AG04449 (cell line): ENCODE measurements at regions not wholly inside any gene's neighbourhood (a gene's known extent, or its start where the extent isn't known, plus 50 kb on each side); places are given as distances from the start of the nearest gene placed in this dataset.

ENCODE experiments used
- CTCF ChIA-PET: fragments of 350-600 bp; formaldehyde crosslinking; extraction: SDS; loops from one replicate; lab custom pipeline; 2021; ENCODE audit warnings: antibody characterized with exemption; lab: Yijun Ruan, JAX
- POLR2A ChIA-PET: fragments of 400-600, 350-600 bp; formaldehyde crosslinking; extraction: SDS; loops from one replicate; lab custom pipeline; 2020; ENCODE audit warnings: antibody characterized with exemption, inconsistent platforms; lab: Yijun Ruan, JAX
- DNase-seq: peaks from one replicate; pipeline ENCODE4 v3.0.0-alpha.2; 2010; ENCODE audit warnings: low read depth, low spot score
- H3K4me3 ChIP-seq: 2 replicates; pipeline ENCODE4 v1.5.1; 2011; ENCODE audit warnings: low read depth, mild to moderate bottlenecking, control low read depth, low read length
- CTCF ChIP-seq: IDR thresholded peaks from one replicate; pipeline ENCODE4 v1.5.1; 2011; ENCODE audit warnings: mild to moderate bottlenecking, moderate library complexity, low read length, control low read depth, inconsistent platforms; ENCODE audit not compliant: insufficient read depth; ENCODE audit errors: missing control alignments

DNA sequence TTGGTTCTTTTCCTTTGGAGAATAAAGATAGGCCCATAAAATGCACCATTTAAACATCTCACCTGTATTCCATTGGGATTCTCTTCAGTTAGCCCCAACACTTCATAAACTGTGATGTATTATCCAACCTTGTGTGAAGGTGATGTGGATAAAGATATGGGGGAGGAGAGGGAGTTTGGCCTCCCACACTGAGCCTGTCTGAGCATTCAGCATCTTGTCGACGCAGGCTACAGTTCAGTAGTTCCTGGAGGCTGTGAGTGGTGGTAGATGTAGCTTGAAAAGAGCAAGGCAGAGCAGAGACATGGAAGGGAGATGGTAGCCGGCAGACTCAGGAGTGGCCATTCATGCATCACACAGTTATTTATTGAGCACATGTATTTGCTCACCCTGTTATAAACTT lies 292.4 kb upstream of the PITX2 start:
- TF ChIP-seq CTCF, result no peak
- CTCF ChIA-PET, result no interaction called here
- POLR2A ChIA-PET, result no interaction called here
- no peak for DNase-seq
- H3K4me3 ChIP-seq, result no peak overlapping the region

GRCh38 chr4:110916505-110916904 lies 293.6 kb upstream of the PITX2 start:
- POLR2A ChIA-PET, result no interaction called here

DNA sequence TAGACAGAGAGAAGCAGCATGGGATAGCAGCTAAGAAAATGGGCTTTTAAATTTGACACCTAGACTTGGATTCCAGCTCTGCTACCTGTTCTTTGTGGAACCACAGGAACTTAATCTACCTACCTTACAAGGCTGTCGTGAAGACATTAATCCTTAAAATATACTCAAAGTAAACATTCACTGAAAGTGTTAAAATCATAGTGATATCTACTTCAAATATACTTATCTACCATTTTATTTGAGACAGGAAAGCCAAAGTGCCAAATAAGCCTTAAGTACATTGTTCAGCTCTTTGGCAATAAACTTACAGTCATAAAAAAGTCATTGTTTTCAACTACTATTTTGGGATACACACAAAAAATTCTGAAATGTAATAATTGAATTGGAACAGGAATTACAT lies 295.0 kb upstream of the PITX2 start:
- H3K4me3 ChIP-seq, result no peak overlapping the region
- ChIA-PET CTCF (no interaction called here), POLR2A (no interaction called here)
- no peak for DNase-seq
- no peak for TF ChIP-seq CTCF

More at GRCh38 chr4:110916505-110916904, 293.6 kb upstream of the PITX2 start:
- DNase-seq, result no peak
- no peak for TF ChIP-seq CTCF
- H3K4me3 ChIP-seq, result no peak overlapping the region
- CTCF ChIA-PET, result no interaction called here

GRCh38 chr4:110920990-110921389 lies 298.1 kb upstream of the PITX2 start:
- CTCF ChIA-PET, result no interaction called here
- DNase-seq, result no peak
- no peak overlapping the region for H3K4me3 ChIP-seq
- POLR2A ChIA-PET, result no interaction called here
- TF ChIP-seq CTCF, result no peak

- DNase-seq, result no peak
- no peak overlapping the region for H3K4me3 ChIP-seq
- POLR2A ChIA-PET, result no interaction called here
- CTCF ChIA-PET, result no interaction called here
- no peak for TF ChIP-seq CTCF
Observed at GRCh38 chr4:110924761-110925160, 301.9 kb upstream of the PITX2 start.

DNA sequence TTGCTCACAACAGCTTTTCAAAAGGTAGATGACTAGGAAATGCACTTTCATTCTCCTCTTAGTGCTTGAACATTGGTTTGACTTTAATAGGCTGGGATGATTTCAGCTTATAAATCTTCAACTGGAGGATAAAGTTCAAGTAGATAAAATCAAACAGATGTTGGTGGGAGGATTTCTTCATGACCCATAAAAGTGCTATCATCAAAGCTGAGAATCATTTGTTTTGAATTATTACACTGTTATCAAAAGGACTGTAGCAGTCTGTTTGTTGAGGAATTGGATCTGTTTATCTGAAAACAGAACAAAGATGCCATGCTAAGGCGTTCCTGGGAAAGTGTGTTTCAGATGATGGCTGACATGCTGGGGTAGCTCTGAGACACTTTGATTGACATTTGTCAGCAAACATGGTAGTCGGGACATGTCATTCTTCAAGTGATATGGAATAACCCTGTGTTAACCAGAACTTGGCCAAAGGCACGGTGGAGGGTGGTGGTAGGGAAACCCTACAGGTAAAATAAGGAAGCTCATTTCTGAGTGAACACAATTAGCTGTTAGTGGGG lies 304.0 kb upstream of the PITX2 start:
- CTCF ChIA-PET, result no interaction called here
- TF ChIP-seq CTCF, result no peak

More for the DNA sequence above, 304.0 kb upstream of the PITX2 start:
- DNase-seq, result no peak
- H3K4me3 ChIP-seq, result no peak overlapping the region
- POLR2A ChIA-PET, result no interaction called here
